Astrocyte (in vitro differentiated cells and primary cell): ENCODE measurements at regions not wholly inside any gene's neighbourhood (a gene's known extent, or its start where the extent isn't known, plus 50 kb on each side); places are given as distances from the start of the nearest gene placed in this dataset.

Source experiments
- DNase-seq: peaks from one replicate; pipeline ENCODE4 v3.0.0-alpha.2; 2010; ENCODE audit warnings: low read depth
- FAIRE-seq: peaks from 2 replicates; lab custom pipeline; 2011; peaks lifted over from hg19 to GRCh38; lab: Jason Lieb, UNC
- H2AFZ ChIP-seq: 2 replicates; pipeline ENCODE4 v1.6.0; 2012; ENCODE audit warnings: low read depth, low read length, inconsistent platforms
- H3K27ac ChIP-seq: 2 replicates; pipeline ENCODE4 v1.5.1; 2011; ENCODE audit warnings: low read depth, low read length, inconsistent platforms
- H3K27me3 ChIP-seq: 2 replicates; pipeline ENCODE4 v1.6.0; 2011; ENCODE audit warnings: low read length, inconsistent platforms; ENCODE audit not compliant: insufficient read depth
- H3K36me3 ChIP-seq: 2 replicates; pipeline ENCODE4 v1.5.1; 2011; ENCODE audit warnings: low read length, inconsistent platforms; ENCODE audit not compliant: insufficient read depth
- H3K4me1 ChIP-seq: 2 replicates; pipeline ENCODE4 v1.5.1; 2011; ENCODE audit warnings: low read length, inconsistent platforms; ENCODE audit not compliant: insufficient read depth
- H3K4me2 ChIP-seq: 2 replicates; pipeline ENCODE4 v1.6.0; 2012; ENCODE audit warnings: low read length, inconsistent platforms
- H3K4me3 ChIP-seq: 2 replicates; pipeline ENCODE4 v1.5.1; 2011; ENCODE audit warnings: low read depth, mild to moderate bottlenecking, low read length, inconsistent platforms; ENCODE audit not compliant: insufficient read depth
- H3K79me2 ChIP-seq: 2 replicates; pipeline ENCODE4 v1.6.0; 2012; ENCODE audit warnings: mild to moderate bottlenecking, low read length, inconsistent platforms; ENCODE audit not compliant: insufficient read depth
- H3K9ac ChIP-seq: 2 replicates; pipeline ENCODE4 v1.6.0; 2012; ENCODE audit warnings: mild to moderate bottlenecking, low read length, inconsistent platforms
- H3K9me3 ChIP-seq: 2 replicates; pipeline ENCODE4 v1.5.1; 2012; ENCODE audit warnings: low read depth, mild to moderate bottlenecking, low read length, inconsistent platforms; ENCODE audit not compliant: insufficient read depth
- H4K20me1 ChIP-seq: 2 replicates; pipeline ENCODE4 v1.6.0; 2012; ENCODE audit warnings: low read length, inconsistent platforms; ENCODE audit not compliant: insufficient read depth
- H3K27ac Mint-ChIP-seq: one replicate; pipeline ENCODE4 v1.8.0; 2021; ENCODE audit warnings: mild to moderate bottlenecking, mixed read lengths; ENCODE audit not compliant: unreplicated experiment
- H3K27me3 Mint-ChIP-seq: one replicate; pipeline ENCODE4 v1.8.0; 2021; ENCODE audit warnings: low read depth, mixed read lengths; ENCODE audit not compliant: unreplicated experiment
- H3K36me3 Mint-ChIP-seq: one replicate; pipeline ENCODE4 v1.8.0; 2021; ENCODE audit warnings: low read depth, mixed read lengths; ENCODE audit not compliant: unreplicated experiment
- H3K4me1 Mint-ChIP-seq: one replicate; pipeline ENCODE4 v1.8.0; 2021; ENCODE audit warnings: low read depth, mixed read lengths; ENCODE audit not compliant: unreplicated experiment
- H3K4me3 Mint-ChIP-seq: one replicate; pipeline ENCODE4 v1.8.0; 2021; ENCODE audit warnings: mild to moderate bottlenecking, moderate library complexity, mixed read lengths; ENCODE audit not compliant: unreplicated experiment
- H3K9me3 Mint-ChIP-seq: one replicate; pipeline ENCODE4 v1.8.0; 2021; ENCODE audit warnings: mild to moderate bottlenecking, mixed read lengths; ENCODE audit not compliant: unreplicated experiment
- EZH2 ChIP-seq: IDR thresholded peaks from 2 replicates; pipeline ENCODE4 v1.6.1; 2012; ENCODE audit warnings: mild to moderate bottlenecking, low read length, inconsistent platforms; ENCODE audit not compliant: insufficient read depth
- TF ChIP-seq, protein P1 (sequence below): IDR thresholded peaks from 2 replicates; pipeline ENCODE4 v1.5.1; 2011; ENCODE audit warnings: low read depth, mild to moderate bottlenecking, inconsistent platforms, low read length, moderate library complexity; ENCODE audit not compliant: insufficient read depth

DNA sequence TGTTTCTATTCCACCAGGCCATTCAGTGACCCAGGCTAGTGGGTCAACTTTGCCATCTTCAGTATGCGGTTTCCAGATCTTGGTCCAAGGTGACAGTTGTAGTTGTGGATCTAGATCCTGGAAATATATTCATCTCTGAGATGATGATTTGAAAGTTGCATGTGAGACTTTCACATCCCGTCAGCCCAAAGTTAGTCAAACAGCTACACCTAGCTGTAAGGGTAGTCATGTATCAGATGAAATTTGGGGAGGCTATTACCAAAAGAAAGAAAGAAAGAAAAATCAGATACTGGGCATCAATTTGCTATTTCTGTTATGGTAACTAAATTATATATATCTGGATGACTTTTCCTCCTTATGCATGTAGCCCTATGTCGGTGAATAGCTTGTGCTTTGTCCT, 259.4 kb upstream of the ARX start:
- no peaks in the 10 kb centered on the region for H3K36me3 Mint-ChIP-seq
- no peak for FAIRE-seq

DNA sequence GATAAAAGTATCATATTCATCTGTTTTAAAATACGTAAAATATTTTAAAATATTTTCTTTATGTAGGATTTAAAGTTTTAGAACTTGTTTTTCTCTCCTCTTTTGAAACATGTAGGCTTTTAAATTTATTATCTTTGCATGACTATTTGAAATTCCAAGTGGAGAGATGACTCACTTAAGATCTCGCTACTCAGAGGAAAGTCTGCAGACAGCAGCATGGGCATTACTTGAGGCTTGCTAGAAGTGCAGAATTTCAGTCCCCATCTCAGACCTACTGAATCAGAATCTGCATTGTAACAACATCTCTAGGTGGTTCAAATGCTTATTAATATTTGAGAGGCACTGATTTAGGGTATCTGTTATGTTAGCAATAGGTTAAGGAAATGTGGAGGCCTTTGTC, 225.7 kb upstream of the ARX start:
- Mint-ChIP-seq H3K4me1 (peaks cover 5% of the 10 kb centered on the region), H3K36me3 (no peaks in the 10 kb centered on the region), H3K4me3 (no peak overlapping the region), H3K27me3 (no peaks in the 10 kb centered on the region), H3K27ac (no peak overlapping the region), H3K9me3 (no peaks in the 10 kb centered on the region)
- DNase-seq = no peak
- Histone ChIP-seq H2AFZ (no peak overlapping the region), H3K4me2 (no peak overlapping the region), H3K27ac (no peak overlapping the region), H3K36me3 (no peaks in the 10 kb centered on the region), H3K79me2 (no peaks in the 10 kb centered on the region), H3K27me3 (no peaks in the 10 kb centered on the region), H4K20me1 (no peaks in the 10 kb centered on the region), H3K9me3 (no peaks in the 10 kb centered on the region), H3K4me3 (no peak overlapping the region), H3K9ac (no peak overlapping the region), H3K4me1 (no peaks in the 10 kb centered on the region)
- no peak for TF ChIP-seq EZH2
- TF ChIP-seq, protein P1, sequence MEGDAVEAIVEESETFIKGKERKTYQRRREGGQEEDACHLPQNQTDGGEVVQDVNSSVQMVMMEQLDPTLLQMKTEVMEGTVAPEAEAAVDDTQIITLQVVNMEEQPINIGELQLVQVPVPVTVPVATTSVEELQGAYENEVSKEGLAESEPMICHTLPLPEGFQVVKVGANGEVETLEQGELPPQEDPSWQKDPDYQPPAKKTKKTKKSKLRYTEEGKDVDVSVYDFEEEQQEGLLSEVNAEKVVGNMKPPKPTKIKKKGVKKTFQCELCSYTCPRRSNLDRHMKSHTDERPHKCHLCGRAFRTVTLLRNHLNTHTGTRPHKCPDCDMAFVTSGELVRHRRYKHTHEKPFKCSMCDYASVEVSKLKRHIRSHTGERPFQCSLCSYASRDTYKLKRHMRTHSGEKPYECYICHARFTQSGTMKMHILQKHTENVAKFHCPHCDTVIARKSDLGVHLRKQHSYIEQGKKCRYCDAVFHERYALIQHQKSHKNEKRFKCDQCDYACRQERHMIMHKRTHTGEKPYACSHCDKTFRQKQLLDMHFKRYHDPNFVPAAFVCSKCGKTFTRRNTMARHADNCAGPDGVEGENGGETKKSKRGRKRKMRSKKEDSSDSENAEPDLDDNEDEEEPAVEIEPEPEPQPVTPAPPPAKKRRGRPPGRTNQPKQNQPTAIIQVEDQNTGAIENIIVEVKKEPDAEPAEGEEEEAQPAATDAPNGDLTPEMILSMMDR = no peak
- FAIRE-seq = peak; percentile 93

More for the DNA sequence above, 259.4 kb upstream of the ARX start:
- no peak for DNase-seq
- H3K9me3 ChIP-seq = no peaks in the 10 kb centered on the region
- Mint-ChIP-seq H3K4me1 (no peaks in the 10 kb centered on the region), H3K27ac (no peak overlapping the region), H3K4me3 (no peak overlapping the region), H3K27me3 (no peaks in the 10 kb centered on the region), H3K9me3 (no peaks in the 10 kb centered on the region)
- no peak overlapping the region for H3K9ac ChIP-seq
- H4K20me1 ChIP-seq = no peaks in the 10 kb centered on the region
- no peak overlapping the region for H3K4me3 ChIP-seq
- no peaks in the 10 kb centered on the region for H3K36me3 ChIP-seq
- H3K27ac ChIP-seq = no peak overlapping the region
- no peaks in the 10 kb centered on the region for H3K4me1 ChIP-seq
- H2AFZ ChIP-seq = no peak overlapping the region
- no peaks in the 10 kb centered on the region for H3K79me2 ChIP-seq
- TF ChIP-seq EZH2 = no peak
- TF ChIP-seq, protein P1 = no peak
- H3K27me3 ChIP-seq = no peaks in the 10 kb centered on the region
- no peak overlapping the region for H3K4me2 ChIP-seq

DNA sequence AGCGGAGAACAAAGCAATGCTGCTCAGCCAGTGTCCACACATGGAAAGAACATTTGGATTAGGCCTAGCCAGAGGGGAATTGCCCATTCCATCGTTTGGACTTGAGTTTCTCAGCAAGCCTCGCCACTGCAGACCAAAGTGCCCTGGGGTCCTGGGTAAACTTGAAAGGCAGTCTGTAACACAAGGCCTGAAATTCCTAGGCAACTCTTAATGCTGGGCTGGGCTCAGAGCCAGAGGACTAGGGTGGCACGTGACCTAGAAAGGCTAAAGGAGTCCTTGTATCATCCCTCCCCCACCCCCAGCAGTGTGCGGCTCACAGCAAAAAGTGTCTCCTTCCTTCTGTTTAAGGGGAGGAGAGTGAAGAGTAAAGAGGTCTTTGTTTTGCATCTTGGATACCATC, 210.4 kb upstream of the ARX start:
- Mint-ChIP-seq H3K27me3 (no peaks in the 10 kb centered on the region), H3K27ac (no peak overlapping the region), H3K36me3 (no peaks in the 10 kb centered on the region), H3K4me3 (no peak overlapping the region), H3K4me1 (no peaks in the 10 kb centered on the region), H3K9me3 (no peaks in the 10 kb centered on the region)
- Histone ChIP-seq H3K9me3 (no peaks in the 10 kb centered on the region), H3K9ac (no peak overlapping the region), H3K27me3 (no peaks in the 10 kb centered on the region), H2AFZ (no peak overlapping the region), H3K4me3 (no peak overlapping the region), H3K36me3 (no peaks in the 10 kb centered on the region), H3K4me2 (no peak overlapping the region), H3K79me2 (no peaks in the 10 kb centered on the region), H4K20me1 (no peaks in the 10 kb centered on the region), H3K4me1 (no peaks in the 10 kb centered on the region), H3K27ac (no peak overlapping the region)
- no peak for DNase-seq
- TF ChIP-seq EZH2 = no peak
- TF ChIP-seq, protein P1 = no peak
- no peak for FAIRE-seq
